Activated CD4-positive, alpha-beta T cell treated with anti-CD3 and anti-CD28 coated beads, Interleukin-2, Interleukin-6, amounts not matched to agents 100 ng/mL and 50 ng/mL, durations not matched to agents 16 hours and 8 hours (primary cell): ENCODE measurements at regions not wholly inside any gene's neighbourhood (a gene's known extent, or its start where the extent isn't known, plus 50 kb on each side); places are given as distances from the start of the nearest gene placed in this dataset.

ENCODE experiments used
- DNase-seq: peaks from one replicate; pipeline ENCODE4 v3.0.0-alpha.2; 2020

GRCh38 chr2:16408331-16409005, 257.2 kb downstream of the CYRIA start:
- no peak for DNase-seq

GRCh38 chr2:16407358-16407757, 258.3 kb downstream of the CYRIA start:
- DNase-seq, result no peak

GRCh38 chr2:16406496-16407289, 258.9 kb downstream of the CYRIA start:
- no peak for DNase-seq

- no peak for DNase-seq
These were observed 260.1 kb downstream of the CYRIA start for GRCh38 chr2:16405551-16405950.

- no peak for DNase-seq
These were observed 260.9 kb downstream of the CYRIA start for GRCh38 chr2:16404551-16405300.

- DNase-seq, result no peak
These were observed 261.5 kb downstream of the CYRIA start for GRCh38 chr2:16404146-16404545.

- no peak for DNase-seq
These were observed 262.7 kb downstream of the CYRIA start for GRCh38 chr2:16402891-16403290.

- no peak for DNase-seq
These were observed 263.8 kb downstream of the CYRIA start for GRCh38 chr2:16401761-16402300.

GRCh38 chr2:16400127-16400623, 265.5 kb downstream of the CYRIA start:
- DNase-seq, result no peak

- no peak for DNase-seq
These were observed 267.1 kb downstream of the CYRIA start for GRCh38 chr2:16398486-16399043.

- no peak for DNase-seq
These were observed 267.8 kb downstream of the CYRIA start for GRCh38 chr2:16397681-16398475.

GRCh38 chr2:16396986-16397385, 268.6 kb downstream of the CYRIA start:
- no peak for DNase-seq

GRCh38 chr2:16396171-16396570, 269.5 kb downstream of the CYRIA start:
- no peak for DNase-seq

GRCh38 chr2:16395601-16396000, 270.0 kb downstream of the CYRIA start:
- DNase-seq, result no peak

GRCh38 chr2:16394986-16395550, 270.6 kb downstream of the CYRIA start:
- no peak for DNase-seq

- no peak for DNase-seq
These were observed 271.3 kb downstream of the CYRIA start for GRCh38 chr2:16394072-16394985.

- no peak for DNase-seq
These were observed 272.0 kb downstream of the CYRIA start for GRCh38 chr2:16393500-16394071.

GRCh38 chr2:16392647-16393499, 272.8 kb downstream of the CYRIA start:
- no peak for DNase-seq

GRCh38 chr2:16391986-16392385, 273.6 kb downstream of the CYRIA start:
- no peak for DNase-seq
